Tibial artery (tissue), 4 donors: ENCODE measurements at regions not wholly inside any gene's neighbourhood (a gene's known extent, or its start where the extent isn't known, plus 50 kb on each side); places are given as distances from the start of the nearest gene placed in this dataset.

Experiments
- DNase-seq, 2 donors: peaks; one replicate each; pipeline ENCODE4 v3.0.0-alpha.2; 2019
- H3K27ac ChIP-seq, 2 donors: fragments of 200-600 bp; sonication (generic) in 1 of 2; 1 replicate in 1 of 2; 2 replicates in 1 of 2; pipeline ENCODE4 v1.5.1; 2018 to 2019; ENCODE audit warnings: mild to moderate bottlenecking in 1 of 2
- H3K27me3 ChIP-seq, 2 donors: fragments of 200-600 bp; sonication (generic) in 1 of 2; one replicate each; pipeline versions ENCODE4 v1.5.1 to v1.6.0; 2016 to 2019
- H3K36me3 ChIP-seq, 3 donors: fragments of 200-600 bp; sonication (generic) in 2 of 3; one replicate each; pipeline ENCODE4 v1.5.1; 2016 to 2019; ENCODE audit warnings: mild to moderate bottlenecking in 2 of 3
- H3K4me1 ChIP-seq, 4 donors: fragments of 200-600 bp; sonication (generic) in 2 of 4; 1 replicate in 3 of 4; 2 replicates in 1 of 4; pipeline ENCODE4 v1.5.1; 2016 to 2019
- H3K4me3 ChIP-seq, 2 donors: fragments of 200-600 bp; sonication (generic) in 1 of 2; 1 replicate in 1 of 2; 2 replicates in 1 of 2; pipeline ENCODE4 v1.5.1; 2018 to 2019; ENCODE audit warnings: mild to moderate bottlenecking in 2 of 2
- H3K9me3 ChIP-seq, 3 donors: fragments of 200-600 bp; sonication (generic) in 1 of 3; one replicate each; pipeline ENCODE4 v1.5.1; 2016 to 2019
- CTCF ChIP-seq, 2 experiments: fragments of 200-600 bp in 1 of 2; fragments of 450-650 bp in 1 of 2; IDR thresholded peaks; one replicate each; pipeline ENCODE4 v1.5.1; 2017 to 2019; ENCODE audit warnings: antibody characterized with exemption in 2 of 2, mild to moderate bottlenecking in 1 of 2, moderate library complexity in 1 of 2
- intact Hi-C: fragments of 100-400 bp; cut with DNase I; formaldehyde crosslinking; loops from one replicate; pipeline ENCODE4 v1.15.0; 2023; ENCODE audit warnings: low total_unique reads

GRCh38 chr1:188986745-188987417 is 1490.8 kb downstream of the BRINP3 start:
- Histone ChIP-seq H3K4me3 (no peak overlapping the region), H3K9me3 (no peaks in the 10 kb centered on the region), H3K4me1 (no peaks in the 10 kb centered on the region), H3K36me3 (no peaks in the 10 kb centered on the region), H3K27me3 (no peaks in the 10 kb centered on the region), H3K27ac (no peak overlapping the region)
- no peak for DNase-seq
- intact Hi-C loops = no loop called here
- no peak for TF ChIP-seq CTCF (IDR thresholded peaks at IDR 0.05)

- no peak overlapping the region for H3K4me3 ChIP-seq
- H3K27ac ChIP-seq = no peak overlapping the region
- H3K4me1 ChIP-seq = no peaks in the 10 kb centered on the region
- TF ChIP-seq CTCF (IDR thresholded peaks at IDR 0.05) = no peak
- no peak for DNase-seq
- no peaks in the 10 kb centered on the region for H3K9me3 ChIP-seq
- H3K36me3 ChIP-seq = no peaks in the 10 kb centered on the region
- no peaks in the 10 kb centered on the region for H3K27me3 ChIP-seq
- intact Hi-C loops = no loop called here
These were observed 1489.1 kb downstream of the BRINP3 start for GRCh38 chr1:188988589-188988988.

DNA sequence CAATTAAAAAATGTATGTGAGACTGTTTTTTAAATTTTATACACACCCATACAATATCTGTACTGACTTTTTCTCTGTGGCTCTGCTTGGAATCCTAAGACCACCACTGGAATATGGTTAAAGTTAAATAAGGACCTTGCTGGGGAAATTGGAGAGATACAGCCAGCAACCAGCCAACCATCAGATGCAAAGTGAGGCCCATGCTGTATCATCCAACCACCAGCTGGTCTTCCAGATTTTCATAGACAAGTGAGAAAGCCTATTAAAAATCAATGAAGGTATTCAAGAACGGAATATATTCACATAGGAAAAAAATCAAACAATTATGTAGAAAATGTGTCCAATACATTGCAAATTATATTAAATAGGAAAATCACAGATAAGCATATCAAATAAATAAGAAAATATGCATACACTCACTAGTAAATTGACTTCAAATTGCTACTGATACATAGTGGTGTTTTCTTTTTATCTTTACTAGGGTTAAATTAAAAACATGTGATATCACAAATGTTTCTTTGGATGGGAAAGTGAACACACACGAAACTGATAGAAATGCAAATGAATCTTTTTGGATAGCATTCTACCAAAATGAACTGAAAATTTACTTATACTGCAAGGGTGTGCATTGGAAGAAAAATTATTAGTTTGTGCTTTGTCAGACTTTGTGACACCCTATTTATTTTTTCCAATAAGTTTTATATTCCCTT is 1486.3 kb downstream of the BRINP3 start:
- Histone ChIP-seq H3K4me1 (no peaks in the 10 kb centered on the region), H3K36me3 (no peaks in the 10 kb centered on the region), H3K4me3 (no peak overlapping the region), H3K27me3 (no peaks in the 10 kb centered on the region), H3K9me3 (no peaks in the 10 kb centered on the region), H3K27ac (no peak overlapping the region)
- no peak for TF ChIP-seq CTCF (IDR thresholded peaks at IDR 0.05)
- intact Hi-C loops = no loop called here
- no peak for DNase-seq

DNA sequence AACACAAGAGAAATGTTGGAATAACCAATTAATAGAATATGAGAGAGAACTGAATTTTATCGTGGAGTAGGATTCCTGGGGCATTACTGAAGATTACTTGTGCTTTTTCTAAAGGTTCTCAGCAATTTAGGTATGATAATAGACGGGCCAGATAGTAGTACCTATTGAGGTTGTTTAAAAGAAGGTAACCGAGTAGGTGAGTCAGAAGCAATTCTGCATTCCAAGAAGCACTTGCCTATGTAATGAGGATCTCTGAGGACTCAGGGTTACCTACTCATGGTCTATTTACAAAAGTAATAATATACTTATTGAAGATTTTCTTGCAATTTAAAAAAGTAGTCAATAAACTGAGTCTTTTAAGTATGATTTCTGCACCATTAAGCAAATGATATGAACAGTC is 1469.8 kb downstream of the BRINP3 start:
- no peak for DNase-seq
- no peaks in the 10 kb centered on the region for H3K4me1 ChIP-seq
- H3K9me3 ChIP-seq = no peaks in the 10 kb centered on the region
- no peaks in the 10 kb centered on the region for H3K27me3 ChIP-seq
- intact Hi-C loops = no loop called here
- H3K4me3 ChIP-seq = no peak overlapping the region
- H3K36me3 ChIP-seq = no peaks in the 10 kb centered on the region
- TF ChIP-seq CTCF (IDR thresholded peaks at IDR 0.05) = no peak
- H3K27ac ChIP-seq = no peak overlapping the region

GRCh38 chr1:189021577-189021976 is 1456.1 kb downstream of the BRINP3 start:
- TF ChIP-seq CTCF (IDR thresholded peaks at IDR 0.05) = no peak
- Histone ChIP-seq H3K27ac (no peak overlapping the region), H3K9me3 (no peaks in the 10 kb centered on the region), H3K4me3 (no peak overlapping the region), H3K36me3 (no peaks in the 10 kb centered on the region), H3K4me1 (no peaks in the 10 kb centered on the region), H3K27me3 (no peaks in the 10 kb centered on the region)
- DNase-seq = no peak
- intact Hi-C loops = no loop called here
